HepG2 (cell line): ENCODE measurements at regions not wholly inside any gene's neighbourhood (a gene's known extent, or its start where the extent isn't known, plus 50 kb on each side); places are given as distances from the start of the nearest gene placed in this dataset.

ENCODE experiments used
- ATAC-seq: fragments of 200-7000 bp; cut with Tn5 transposase; 3 replicates; pipeline ENCODE4 v1.9.1; 2020; ENCODE audit warnings: mild to moderate bottlenecking, moderate library complexity
- BruUV-seq: library from RNA; stranded (reverse); fragments of 400-500 nt; replicated peaks from 2 replicates; lab custom pipeline; 2021; lab: Mats Ljungman, UMichigan
- CTCF ChIA-PET: fragments of 300-600 bp; formaldehyde crosslinking; extraction: SDS; loops from one replicate; lab custom pipeline; 2021; ENCODE audit warnings: low total read pairs, inconsistent platforms, low intra/inter-chr PET ratio; lab: Yijun Ruan, JAX
- POLR2A ChIA-PET: fragments of 350-600 bp; sonication (Branson Sonifier 250); formaldehyde crosslinking; loops from one replicate; lab custom pipeline; 2020; ENCODE audit warnings: antibody characterized with exemption, inconsistent platforms; lab: Yijun Ruan, JAX
- DNase-seq: peaks from one replicate; pipeline ENCODE4 v3.0.0-alpha.2; 2015; ENCODE audit warnings: low spot score
- FAIRE-seq: peaks from 3 replicates; lab custom pipeline; 2011; peaks lifted over from hg19 to GRCh38; lab: Jason Lieb, UNC
- H2AFZ ChIP-seq: one replicate; pipeline ENCODE4 v1.6.1; 2011; ENCODE audit warnings: low read length, inconsistent platforms
- H3K27ac ChIP-seq: fragments of 300-600 bp; 3 replicates; pipeline ENCODE4 v1.8.0; 2011; ENCODE audit warnings: mixed run types, mild to moderate bottlenecking, mixed read lengths, low read length, inconsistent platforms; ENCODE audit not compliant: insufficient read depth; ENCODE audit errors: extremely low read length
- H3K27me3 ChIP-seq, 2 experiments: fragments of 200-600 bp in 1 of 2; 2 replicates in 1 of 2; 3 replicates in 1 of 2; pipeline versions ENCODE4 v1.6.0 to v1.8.0; 2011; ENCODE audit warnings: low read length in 2 of 2, mild to moderate bottlenecking in 2 of 2, moderate library complexity in 2 of 2, inconsistent platforms in 1 of 2; ENCODE audit not compliant: insufficient read depth in 2 of 2, control insufficient read depth in 1 of 2
- H3K36me3 ChIP-seq, 2 experiments: fragments of 200-600 bp in 1 of 2; replicated peaks in 1 of 2; 2 replicates in 1 of 2; 3 replicates in 1 of 2; pipeline versions ENCODE4 v1.5.1 to v1.8.0; 2011; ENCODE audit warnings: low read length in 2 of 2, inconsistent platforms in 1 of 2; ENCODE audit not compliant: insufficient read depth in 2 of 2, control insufficient read depth in 1 of 2
- H3K4me1 ChIP-seq: 2 replicates; pipeline ENCODE4 v1.5.1; 2012; ENCODE audit warnings: low read length, inconsistent platforms; ENCODE audit not compliant: insufficient read depth
- H3K4me2 ChIP-seq: 2 replicates; pipeline ENCODE4 v1.6.0; 2011; ENCODE audit warnings: low read depth, low read length, inconsistent platforms
- H3K4me3 ChIP-seq, 3 experiments: fragments of 200-600 bp in 1 of 3; sonication (generic), shearing (Covaris generic) in 1 of 3; replicated peaks in 1 of 3; 2 replicates each; pipeline ENCODE4 v1.5.1; 2011 to 2016; ENCODE audit warnings: low read length in 3 of 3, inconsistent platforms in 2 of 3, low read depth in 2 of 3, mild to moderate bottlenecking in 2 of 3, control low read depth in 1 of 3, mixed read lengths in 1 of 3; ENCODE audit not compliant: insufficient read depth in 1 of 3
- H3K79me2 ChIP-seq: one replicate; pipeline ENCODE4 v1.6.1; 2011; ENCODE audit warnings: low read length, inconsistent platforms; ENCODE audit not compliant: insufficient read depth
- H3K9ac ChIP-seq: 2 replicates; pipeline ENCODE4 v1.6.0; 2011; ENCODE audit warnings: mild to moderate bottlenecking, low read depth, low read length, inconsistent platforms; ENCODE audit not compliant: insufficient read depth
- H3K9me3 ChIP-seq: 2 replicates; pipeline ENCODE4 v1.5.1; 2012; ENCODE audit warnings: mild to moderate bottlenecking, low read length
- H4K20me1 ChIP-seq: 2 replicates; pipeline ENCODE4 v1.6.0; 2011; ENCODE audit warnings: inconsistent platforms, mild to moderate bottlenecking, low read length, moderate library complexity; ENCODE audit not compliant: insufficient read depth
- DMAP1 ChIP-seq: IDR thresholded peaks from 2 replicates; pipeline ENCODE4 v1.6.1; 2016
- REST ChIP-seq, 2 experiments: IDR thresholded peaks; 2 replicates each; pipeline ENCODE4 v1.6.1; 2011 to 2012; ENCODE audit warnings: low read length in 2 of 2, borderline replicate concordance in 1 of 2, low read depth in 1 of 2, mild to moderate bottlenecking in 1 of 2, moderate library complexity in 1 of 2
- U2AF2 ChIP-seq: fragments of 200-400 bp; formaldehyde crosslinking; IDR thresholded peaks from 2 replicates; pipeline ENCODE4 v1.6.1; 2017; ENCODE audit warnings: low read depth, mild to moderate bottlenecking, low read length
- ZNF557 ChIP-seq: sonication (generic); formaldehyde crosslinking; IDR thresholded peaks from 2 replicates; pipeline ENCODE4 v1.4.0; 2020; ENCODE audit warnings: missing genetic modification reagents
- ZNF607 ChIP-seq: sonication (generic); formaldehyde crosslinking; IDR thresholded peaks from 2 replicates; pipeline ENCODE4 v1.5.1; 2020; ENCODE audit warnings: missing genetic modification reagents, mild to moderate bottlenecking, borderline replicate concordance
- ZNF772 ChIP-seq: sonication (generic); formaldehyde crosslinking; IDR thresholded peaks from 2 replicates; pipeline ENCODE4 v1.5.0; 2020; ENCODE audit warnings: mild to moderate bottlenecking, missing genetic modification reagents
- ZNF800 ChIP-seq: sonication (generic); formaldehyde crosslinking; IDR thresholded peaks from 2 replicates; pipeline ENCODE4 v1.4.0; 2020; ENCODE audit warnings: missing genetic modification reagents
- WGBS: methylation state at CpG from one replicate; pipeline ENCODE4 v1.1.6; 2017; ENCODE audit warnings: low lambda C conversion rate; 5-methylcytosine and 5-hydroxymethylcytosine counted together
- in situ Hi-C: cut with HindIII; loops from 2 replicates; pipeline ENCODE4 v1.10.0; 2017; ENCODE audit warnings: low pct_unique_long_range_greater_than_20kb; ENCODE audit not compliant: extremely low pct_ligation_motif_present
- intact Hi-C: fragments of 100-400 bp; cut with micrococcal nuclease; formaldehyde crosslinking; loops from one replicate; pipeline ENCODE4 v1.10.0; 2022; ENCODE audit not compliant: unreplicated experiment
- TF ChIP-seq, protein P1 (sequence below): sonication (generic); formaldehyde crosslinking; IDR thresholded peaks from 2 replicates; pipeline ENCODE4 v1.8.0; 2022; ENCODE audit warnings: mild to moderate bottlenecking, missing genetic modification reagents, moderate library complexity

GRCh38 chr3:107153981-107154380, 223.3 kb upstream of the CCDC54 start:
- no peak overlapping the region for H3K4me3 ChIP-seq
- no peak overlapping the region for H2AFZ ChIP-seq
- no peak for TF ChIP-seq ZNF557 (CRISPR knock-in tag)
- TF ChIP-seq ZNF800: no peak
- TF ChIP-seq, protein P1, sequence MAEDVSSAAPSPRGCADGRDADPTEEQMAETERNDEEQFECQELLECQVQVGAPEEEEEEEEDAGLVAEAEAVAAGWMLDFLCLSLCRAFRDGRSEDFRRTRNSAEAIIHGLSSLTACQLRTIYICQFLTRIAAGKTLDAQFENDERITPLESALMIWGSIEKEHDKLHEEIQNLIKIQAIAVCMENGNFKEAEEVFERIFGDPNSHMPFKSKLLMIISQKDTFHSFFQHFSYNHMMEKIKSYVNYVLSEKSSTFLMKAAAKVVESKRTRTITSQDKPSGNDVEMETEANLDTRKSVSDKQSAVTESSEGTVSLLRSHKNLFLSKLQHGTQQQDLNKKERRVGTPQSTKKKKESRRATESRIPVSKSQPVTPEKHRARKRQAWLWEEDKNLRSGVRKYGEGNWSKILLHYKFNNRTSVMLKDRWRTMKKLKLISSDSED (CRISPR knock-in tag): no peak
- no peak for TF ChIP-seq ZNF607 (CRISPR knock-in tag)
- TF ChIP-seq REST (IDR thresholded peaks at IDR 0.05; ENCODE audit: borderline replicate concordance in 1 of 2, low read depth in 1 of 2, low read length in 2 of 2): no peak
- TF ChIP-seq ZNF772 (CRISPR knock-in tag): no peak
- no peak for TF ChIP-seq DMAP1
- TF ChIP-seq U2AF2: no peak
- no peaks in the 10 kb centered on the region for H3K79me2 ChIP-seq
- no peaks in the 10 kb centered on the region for H3K4me1 ChIP-seq
- no peaks in the 10 kb centered on the region for H3K36me3 ChIP-seq
- ATAC-seq: no peak
- no peak overlapping the region for H3K9ac ChIP-seq
- no peak overlapping the region for H3K4me2 ChIP-seq
- FAIRE-seq: no peak
- no peaks in the 10 kb centered on the region; a peak in 1 of 5 replicates for H3K27me3 ChIP-seq
- intact Hi-C loops: no loop called here
- no peak overlapping the region for H3K27ac ChIP-seq
- ChIA-PET CTCF (no interaction called here), POLR2A (no interaction called here)
- BruUV-seq: no TSS peak
- H3K9me3 ChIP-seq: no peaks in the 10 kb centered on the region
- no peaks in the 10 kb centered on the region for H4K20me1 ChIP-seq
- WGBS: 25% methylated on average over 4 of the region's 4 CpGs
- no peak for DNase-seq
- in situ Hi-C loops: no loop called here
